Neural cell (in vitro differentiated cells): ENCODE measurements at regions not wholly inside any gene's neighbourhood (a gene's known extent, or its start where the extent isn't known, plus 50 kb on each side); places are given as distances from the start of the nearest gene placed in this dataset.
"Not testable (repeated sequence)": the region's sequence is repeated elsewhere in the genome, so short reads cannot be mapped to it uniquely, and the experiment has no call there.

Experiments used
- H2AFZ ChIP-seq: fragments of 200-600, 300-800 bp; sonication (generic), shearing (Covaris generic); 2 replicates; pipeline ENCODE4 v1.6.0; 2014; ENCODE audit warnings: low read depth, mild to moderate bottlenecking, antibody characterized with exemption, low read length, moderate library complexity
- H3F3A ChIP-seq: fragments of 200-600 bp; shearing (Covaris generic); 2 replicates; pipeline ENCODE4 v1.6.1; 2016; ENCODE audit warnings: mild to moderate bottlenecking, moderate library complexity, mixed read lengths, antibody characterized with exemption, low read length; ENCODE audit not compliant: insufficient read depth, poor library complexity, severe bottlenecking
- H3K27ac ChIP-seq: fragments of 200-600, 300-800 bp; sonication (generic), shearing (Covaris generic); 2 replicates; pipeline ENCODE4 v1.5.1; 2014; ENCODE audit warnings: mild to moderate bottlenecking, low read length, moderate library complexity
- H3K27me3 ChIP-seq: fragments of 300-800, 200-600 bp; sonication (generic), shearing (Covaris generic); 2 replicates; pipeline ENCODE4 v1.6.0; 2014; ENCODE audit warnings: mild to moderate bottlenecking, low read depth, low read length, moderate library complexity; ENCODE audit not compliant: insufficient read depth
- H3K36me3 ChIP-seq: fragments of 300-800, 200-600 bp; sonication (generic), shearing (Covaris generic); 2 replicates; pipeline ENCODE4 v1.5.1; 2014; ENCODE audit warnings: mild to moderate bottlenecking, antibody characterized with exemption, low read length, moderate library complexity; ENCODE audit not compliant: insufficient read depth
- H3K4me2 ChIP-seq: fragments of 300-800, 200-600 bp; sonication (generic), shearing (Covaris generic); 2 replicates; pipeline ENCODE4 v1.6.0; 2014; ENCODE audit warnings: mild to moderate bottlenecking, low read length
- H3K4me3 ChIP-seq: fragments of 300-800, 200-600 bp; sonication (generic), shearing (Covaris generic); 2 replicates; pipeline ENCODE4 v1.5.1; 2014; ENCODE audit warnings: mild to moderate bottlenecking, low read length, moderate library complexity
- H3K79me2 ChIP-seq: fragments of 200-600 bp; shearing (Covaris generic); replicated peaks from 2 replicates; pipeline ENCODE4 v1.6.0; 2014; ENCODE audit warnings: mild to moderate bottlenecking, low read length, moderate library complexity; ENCODE audit not compliant: insufficient read depth
- H3K9ac ChIP-seq: fragments of 300-800, 200-600 bp; sonication (generic), shearing (Covaris generic); 2 replicates; pipeline ENCODE4 v1.6.1; 2016; ENCODE audit warnings: mild to moderate bottlenecking, low read length, mixed read lengths
- H3K9me2 ChIP-seq: fragments of 200-600 bp; shearing (Covaris generic); 2 replicates; pipeline ENCODE4 v1.6.1; 2016; ENCODE audit warnings: mild to moderate bottlenecking, low read length, mixed read lengths; ENCODE audit not compliant: insufficient read depth
- H3K9me3 ChIP-seq: fragments of 200-600, 300-800 bp; sonication (generic), shearing (Covaris generic); 2 replicates; pipeline ENCODE4 v1.6.1; 2016; ENCODE audit warnings: mild to moderate bottlenecking, mixed run types, low read length, moderate library complexity, mixed read lengths
- H4K20me1 ChIP-seq: fragments of 200-600 bp; shearing (Covaris generic); 2 replicates; pipeline ENCODE4 v1.6.1; 2016; ENCODE audit warnings: mild to moderate bottlenecking, mixed run types; ENCODE audit not compliant: insufficient read depth
- CTCF ChIP-seq: fragments of 450-650 bp; IDR thresholded peaks from 2 replicates; pipeline ENCODE4 v1.5.1; 2014; ENCODE audit warnings: antibody characterized with exemption, mild to moderate bottlenecking, moderate library complexity; ENCODE audit not compliant: poor library complexity, severe bottlenecking
- EZH2 ChIP-seq: fragments of 200-600, 300-800 bp; shearing (Covaris generic), sonication (generic); IDR thresholded peaks from 2 replicates; pipeline ENCODE4 v1.6.1; 2014; ENCODE audit warnings: antibody characterized with exemption, low read length, borderline replicate concordance, mild to moderate bottlenecking; ENCODE audit not compliant: insufficient read depth, poor library complexity, severe bottlenecking
- POLR2AphosphoS5 ChIP-seq: IDR thresholded peaks from 2 replicates; pipeline ENCODE4 v1.6.1; 2012
- RAD21 ChIP-seq: fragments of 450-650 bp; conservative IDR thresholded peaks from 2 replicates; pipeline ENCODE4 v1.6.1; 2014; ENCODE audit warnings: antibody characterized with exemption, mild to moderate bottlenecking, moderate library complexity
- REST ChIP-seq: IDR thresholded peaks from 2 replicates; pipeline ENCODE4 v1.6.1; 2012; ENCODE audit warnings: borderline replicate concordance
- SMC3 ChIP-seq: fragments of 450-650 bp; conservative IDR thresholded peaks from 2 replicates; pipeline ENCODE4 v1.6.1; 2014; ENCODE audit warnings: antibody characterized with exemption, mild to moderate bottlenecking, moderate library complexity; ENCODE audit not compliant: poor library complexity
- TAF1 ChIP-seq: IDR thresholded peaks from 2 replicates; pipeline ENCODE4 v1.6.1; 2012; ENCODE audit warnings: low read depth

GRCh38 chr11:82398300-82398815, 335.3 kb downstream of the FAM181B start:
- H3K36me3 ChIP-seq, result no peaks in the 10 kb centered on the region
- no peak overlapping the region for H2AFZ ChIP-seq
- no peaks in the 10 kb centered on the region for H4K20me1 ChIP-seq
- H3F3A ChIP-seq, result no peaks in the 10 kb centered on the region
- H3K9ac ChIP-seq, result no peak overlapping the region
- H3K9me3 ChIP-seq, result no peaks in the 10 kb centered on the region
- H3K9me2 ChIP-seq, result no peaks in the 10 kb centered on the region
- no peak overlapping the region for H3K4me3 ChIP-seq
- H3K4me2 ChIP-seq, result no peak overlapping the region
- no peaks in the 10 kb centered on the region for H3K79me2 ChIP-seq
- H3K27ac ChIP-seq, result no peak overlapping the region
- no peak for TF ChIP-seq TAF1
- no peak for TF ChIP-seq CTCF
- H3K27me3 ChIP-seq, result no peaks in the 10 kb centered on the region

GRCh38 chr11:82396639-82397038, 337.0 kb downstream of the FAM181B start:
- H3K27me3 ChIP-seq, H3K9me3 ChIP-seq, H3K4me3 ChIP-seq, H3K9me2 ChIP-seq, H3K36me3 ChIP-seq, H2AFZ ChIP-seq, H3K4me2 ChIP-seq, H3K79me2 ChIP-seq, H3K27ac ChIP-seq, H3F3A ChIP-seq, H4K20me1 ChIP-seq, H3K9ac ChIP-seq: not testable (repeated sequence)

- no peaks in the 10 kb centered on the region for H3K36me3 ChIP-seq
- TF ChIP-seq EZH2 (no peak), RAD21 (no peak), SMC3 (no peak), POLR2AphosphoS5 (no peak), REST (no peak)
- no peaks in the 10 kb centered on the region for H3K27me3 ChIP-seq
- H3K9ac ChIP-seq, result no peak overlapping the region
- H3K27ac ChIP-seq, result no peak overlapping the region
- H3F3A ChIP-seq, result no peaks in the 10 kb centered on the region
- H3K9me2 ChIP-seq, result no peaks in the 10 kb centered on the region
- H4K20me1 ChIP-seq, result no peaks in the 10 kb centered on the region
- no peaks in the 10 kb centered on the region for H3K9me3 ChIP-seq
- H3K4me2 ChIP-seq, result no peak overlapping the region
- H3K4me3 ChIP-seq, result no peak overlapping the region
- H3K79me2 ChIP-seq, result no peaks in the 10 kb centered on the region
- H2AFZ ChIP-seq, result no peak overlapping the region
These were observed 349.4 kb downstream of the FAM181B start for GRCh38 chr11:82384308-82384707.
